GM18502 (cell line): ENCODE measurements at regions not wholly inside any gene's neighbourhood (a gene's known extent, or its start where the extent isn't known, plus 50 kb on each side); places are given as distances from the start of the nearest gene placed in this dataset.

Experiments
- ATAC-seq: cut with Tn5 transposase; IDR thresholded peaks from one replicate; pipeline ENCODE4 v1.9.1; 2021; ENCODE audit warnings: mild to moderate bottlenecking; ENCODE audit not compliant: unreplicated experiment, poor library complexity

- no peak for ATAC-seq
Observed at GRCh38 chr3:180280555-180280954, 243.8 kb upstream of the PEX5L start.

GRCh38 chr3:180282386-180282785 lies 245.6 kb upstream of the PEX5L start:
- ATAC-seq, result no peak

- no peak for ATAC-seq
Observed at GRCh38 chr3:180283251-180283650, 246.5 kb upstream of the PEX5L start.

GRCh38 chr3:180284331-180285110 lies 247.8 kb upstream of the PEX5L start:
- ATAC-seq, result no peak

- ATAC-seq, result no peak
Observed at GRCh38 chr3:180287703-180288102, 251.0 kb upstream of the PEX5L start.

GRCh38 chr3:180288816-180289215 lies 252.1 kb upstream of the PEX5L start:
- no peak for ATAC-seq

- ATAC-seq, result no peak
Observed at GRCh38 chr3:180290300-180290699, 253.6 kb upstream of the PEX5L start.

- no peak for ATAC-seq
Observed at GRCh38 chr3:180294282-180295027, 257.7 kb upstream of the PEX5L start.

GRCh38 chr3:180295811-180296210 lies 259.1 kb upstream of the PEX5L start:
- ATAC-seq, result no peak

- no peak for ATAC-seq
Observed at GRCh38 chr3:180296971-180297370, 260.2 kb upstream of the PEX5L start.

- ATAC-seq, result no peak
Observed at GRCh38 chr3:180306155-180306554, 269.4 kb upstream of the PEX5L start.

GRCh38 chr3:180306691-180307090 lies 270.0 kb upstream of the PEX5L start:
- ATAC-seq, result no peak

- ATAC-seq, result no peak
Observed at GRCh38 chr3:180311242-180311641, 274.5 kb upstream of the PEX5L start.

- peak; percentile 48 for ATAC-seq
Observed at GRCh38 chr3:180316321-180316720, 279.6 kb upstream of the PEX5L start.

GRCh38 chr3:180319461-180319860 lies 282.5 kb upstream of the TTC14 start:
- no peak for ATAC-seq

GRCh38 chr3:180320631-180321030 lies 281.3 kb upstream of the TTC14 start:
- ATAC-seq, result no peak

GRCh38 chr3:180321534-180321933 lies 280.4 kb upstream of the TTC14 start:
- ATAC-seq, result no peak

- ATAC-seq, result no peak
Observed at GRCh38 chr3:180322829-180323228, 279.1 kb upstream of the TTC14 start.

- ATAC-seq, result no peak
Observed at GRCh38 chr3:180324791-180325190, 277.2 kb upstream of the TTC14 start.

GRCh38 chr3:180325533-180325932 lies 276.4 kb upstream of the TTC14 start:
- ATAC-seq, result no peak

- no peak for ATAC-seq
Observed at GRCh38 chr3:180325958-180326357, 276.0 kb upstream of the TTC14 start.

GRCh38 chr3:180329187-180329586 lies 272.8 kb upstream of the TTC14 start:
- peak; percentile 85 for ATAC-seq
